ENCODE measurements at regions not wholly inside any gene's neighbourhood (a gene's known extent, or its start where the extent isn't known, plus 50 kb on each side); places are given as distances from the start of the nearest gene placed in this dataset.

- DNase-seq (ENCODE audit: extremely low read depth, low read depth): no peak
- TF ChIP-seq CTCF (IDR thresholded peaks at IDR 0.05; ENCODE audit: low read depth, low read length): no peak
These were observed 498.8 kb upstream of the TNC start for GRCh38 chr9:115616666-115617239.

GRCh38 chr9:115625251-115625650 lies 507.3 kb upstream of the TNC start:
- TF ChIP-seq CTCF (IDR thresholded peaks at IDR 0.05; ENCODE audit: low read depth, low read length): no peak
- DNase-seq (ENCODE audit: extremely low read depth, low read depth): no peak

DNA sequence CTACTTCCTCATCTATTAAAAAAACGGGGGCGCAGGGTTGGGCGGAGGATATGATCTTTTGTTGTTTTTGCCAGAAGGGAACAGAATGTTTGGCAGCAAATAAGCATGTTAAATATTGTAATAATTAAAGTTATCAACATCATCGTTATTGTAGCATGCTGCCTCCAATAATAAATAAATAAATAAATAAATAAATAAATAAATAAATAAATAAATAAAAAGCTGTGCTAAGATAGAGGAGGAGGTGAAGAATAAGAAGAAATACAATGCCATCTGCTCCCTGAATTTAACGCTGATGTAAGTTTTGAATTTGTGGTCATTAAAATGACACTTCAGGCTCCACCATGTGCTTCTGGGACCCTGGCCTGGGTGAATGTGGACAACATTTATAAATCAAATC lies 508.0 kb upstream of the TNC start:
- DNase-seq (ENCODE audit: extremely low read depth, low read depth): no peak
- TF ChIP-seq CTCF (IDR thresholded peaks at IDR 0.05; ENCODE audit: low read depth, low read length): no peak

DNA sequence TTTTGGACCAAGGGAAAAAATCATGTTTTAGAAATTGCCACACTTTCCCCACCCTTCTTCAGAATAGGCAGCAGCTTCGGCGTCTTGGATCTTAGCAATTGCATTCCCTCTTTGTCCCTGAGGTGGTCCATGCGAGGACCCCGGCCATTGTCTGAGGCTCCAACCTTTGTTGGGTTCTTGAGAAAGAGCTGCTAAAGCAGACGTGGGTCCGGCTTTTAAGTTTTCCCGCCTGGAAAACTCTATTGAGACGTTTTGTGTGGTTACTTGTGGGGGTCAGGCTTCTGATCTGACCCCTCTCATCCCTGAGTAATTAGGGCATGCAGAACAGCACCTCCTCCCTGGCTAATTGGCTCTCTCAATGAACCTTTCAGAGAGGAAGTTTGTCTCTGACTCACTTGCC lies 509.6 kb upstream of the TNC start:
- no peak for DNase-seq (ENCODE audit: extremely low read depth, low read depth)
- TF ChIP-seq CTCF (IDR thresholded peaks at IDR 0.05; ENCODE audit: low read depth, low read length): no peak

DNA sequence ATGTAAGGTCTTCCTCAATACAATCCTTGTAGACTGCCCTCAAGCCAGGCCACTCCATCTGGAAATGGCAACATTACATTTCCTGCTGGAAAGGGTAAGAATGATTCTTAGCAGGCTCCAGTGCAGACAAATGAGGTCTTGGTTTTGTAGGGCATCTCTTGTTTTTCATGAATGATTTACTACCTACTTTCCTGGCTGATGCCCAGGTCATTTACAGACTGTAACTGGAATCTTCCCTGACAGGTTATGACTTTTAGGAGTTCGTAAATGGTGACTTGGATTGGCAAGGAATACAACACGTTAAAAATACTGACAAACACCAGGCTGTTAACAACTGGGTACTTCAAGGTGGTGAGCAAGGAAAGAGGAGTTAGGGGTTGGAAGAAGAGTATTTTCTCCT lies 510.5 kb upstream of the TNC start:
- no peak for TF ChIP-seq CTCF (IDR thresholded peaks at IDR 0.05; ENCODE audit: low read depth, low read length)
- no peak for DNase-seq (ENCODE audit: extremely low read depth, low read depth)

- TF ChIP-seq CTCF (IDR thresholded peaks at IDR 0.05; ENCODE audit: low read depth, low read length): no peak
- no peak for DNase-seq (ENCODE audit: extremely low read depth, low read depth)
These were observed 512.2 kb upstream of the TNC start for GRCh38 chr9:115629879-115630840.

- no peak for DNase-seq (ENCODE audit: extremely low read depth, low read depth)
- TF ChIP-seq CTCF (IDR thresholded peaks at IDR 0.05; ENCODE audit: low read depth, low read length): no peak
These were observed 514.4 kb upstream of the TNC start for GRCh38 chr9:115632391-115632790.

Measured in AG09319 (cell line).